Fibroblast of lung (primary cell): ENCODE measurements at regions not wholly inside any gene's neighbourhood (a gene's known extent, or its start where the extent isn't known, plus 50 kb on each side); places are given as distances from the start of the nearest gene placed in this dataset.

ENCODE experiments used
- EZH2 ChIP-seq: IDR thresholded peaks from 2 replicates; pipeline ENCODE4 v1.5.1; 2012; ENCODE audit warnings: low read length, control low read depth, mild to moderate bottlenecking; ENCODE audit errors: missing control alignments
- TF ChIP-seq, protein P1 (sequence below), 2 donors: IDR thresholded peaks in 1 of 2; conservative IDR thresholded peaks in 1 of 2; 1 replicate in 1 of 2; 2 replicates in 1 of 2; pipeline ENCODE4 v1.5.1; 2011 to 2012; ENCODE audit warnings: low read length in 2 of 2, control low read depth in 1 of 2, inconsistent platforms in 1 of 2, low read depth in 1 of 2, mild to moderate bottlenecking in 1 of 2

DNA sequence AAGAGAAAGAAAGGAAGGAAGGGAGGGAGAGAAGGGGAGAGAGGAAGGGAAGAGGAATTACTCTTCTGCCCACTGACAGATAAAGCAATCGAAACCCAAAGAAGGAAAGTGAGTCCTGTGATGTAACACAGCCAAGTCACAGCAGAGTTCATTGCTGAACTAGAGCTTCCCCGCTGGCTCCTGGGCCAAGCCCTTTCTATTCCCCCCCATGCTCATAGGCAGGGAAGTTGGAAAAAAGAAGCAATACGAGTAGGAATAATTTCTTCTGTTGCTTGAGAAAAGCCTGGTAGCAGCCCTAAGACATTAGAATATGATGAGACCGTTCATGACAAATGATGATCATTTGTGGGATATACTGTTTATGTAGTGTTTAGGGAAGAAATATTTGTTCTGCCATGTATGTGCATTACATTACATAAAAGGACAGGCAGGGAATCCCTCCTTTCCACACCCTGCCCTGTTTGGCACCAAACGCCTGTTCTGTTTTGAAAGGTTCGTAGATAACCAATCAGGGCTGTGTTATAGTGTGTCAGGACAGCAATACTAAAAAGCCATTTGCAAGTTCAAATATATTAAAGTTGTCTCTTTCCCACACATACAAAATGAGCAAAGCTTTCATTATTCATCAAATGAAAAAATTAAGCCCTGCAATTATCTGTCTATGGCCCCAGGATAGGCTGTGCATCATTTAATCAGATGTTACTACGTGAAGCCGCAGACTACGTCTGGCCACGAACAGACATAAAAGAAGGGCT lies 111.0 kb upstream of the TRPM1 start:
- TF ChIP-seq, protein P1, sequence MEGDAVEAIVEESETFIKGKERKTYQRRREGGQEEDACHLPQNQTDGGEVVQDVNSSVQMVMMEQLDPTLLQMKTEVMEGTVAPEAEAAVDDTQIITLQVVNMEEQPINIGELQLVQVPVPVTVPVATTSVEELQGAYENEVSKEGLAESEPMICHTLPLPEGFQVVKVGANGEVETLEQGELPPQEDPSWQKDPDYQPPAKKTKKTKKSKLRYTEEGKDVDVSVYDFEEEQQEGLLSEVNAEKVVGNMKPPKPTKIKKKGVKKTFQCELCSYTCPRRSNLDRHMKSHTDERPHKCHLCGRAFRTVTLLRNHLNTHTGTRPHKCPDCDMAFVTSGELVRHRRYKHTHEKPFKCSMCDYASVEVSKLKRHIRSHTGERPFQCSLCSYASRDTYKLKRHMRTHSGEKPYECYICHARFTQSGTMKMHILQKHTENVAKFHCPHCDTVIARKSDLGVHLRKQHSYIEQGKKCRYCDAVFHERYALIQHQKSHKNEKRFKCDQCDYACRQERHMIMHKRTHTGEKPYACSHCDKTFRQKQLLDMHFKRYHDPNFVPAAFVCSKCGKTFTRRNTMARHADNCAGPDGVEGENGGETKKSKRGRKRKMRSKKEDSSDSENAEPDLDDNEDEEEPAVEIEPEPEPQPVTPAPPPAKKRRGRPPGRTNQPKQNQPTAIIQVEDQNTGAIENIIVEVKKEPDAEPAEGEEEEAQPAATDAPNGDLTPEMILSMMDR (conservative IDR thresholded peaks at IDR 0.05 in 1 of 2, IDR thresholded peaks at IDR 0.05 in 1 of 2; ENCODE audit: low read depth in 1 of 2, low read length in 2 of 2) = no peak
- no peak for TF ChIP-seq EZH2
